ENCODE measurements at regions not wholly inside any gene's neighbourhood (a gene's known extent, or its start where the extent isn't known, plus 50 kb on each side); places are given as distances from the start of the nearest gene placed in this dataset.
A peak's percentile ranks its signal among the peaks of the same experiment; 100 is the strongest.
"Not testable (repeated sequence)": the region's sequence is repeated elsewhere in the genome, so short reads cannot be mapped to it uniquely, and the experiment has no call there.

- no peak for DNase-seq (ENCODE audit: low spot score)
Measured at GRCh38 chr1:219560856-219561255, 52.0 kb downstream of the ZC3H11B start.

GRCh38 chr1:219559899-219560298, 53.0 kb downstream of the ZC3H11B start:
- no peak for DNase-seq (ENCODE audit: low spot score)

DNA sequence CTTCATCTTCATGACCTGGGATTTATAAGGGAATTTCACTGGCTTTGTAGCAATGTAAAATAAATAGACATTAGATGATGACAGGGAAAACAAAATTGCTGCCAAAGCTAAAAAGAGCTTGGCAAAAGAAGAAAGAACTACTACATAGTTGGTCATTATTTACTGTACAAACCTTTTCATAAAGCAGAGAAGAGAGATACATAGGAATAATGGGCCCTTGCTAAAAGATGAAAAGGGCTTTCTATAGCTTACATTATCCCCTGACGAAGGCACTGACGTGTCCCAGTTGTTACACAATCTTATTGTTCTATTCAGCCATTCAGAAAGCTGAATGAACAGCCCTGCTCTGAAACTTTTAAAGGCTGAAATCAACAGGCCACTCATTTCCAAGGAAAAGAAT, 57.1 kb downstream of the ZC3H11B start:
- DNase-seq (ENCODE audit: low spot score) = no peak

DNA sequence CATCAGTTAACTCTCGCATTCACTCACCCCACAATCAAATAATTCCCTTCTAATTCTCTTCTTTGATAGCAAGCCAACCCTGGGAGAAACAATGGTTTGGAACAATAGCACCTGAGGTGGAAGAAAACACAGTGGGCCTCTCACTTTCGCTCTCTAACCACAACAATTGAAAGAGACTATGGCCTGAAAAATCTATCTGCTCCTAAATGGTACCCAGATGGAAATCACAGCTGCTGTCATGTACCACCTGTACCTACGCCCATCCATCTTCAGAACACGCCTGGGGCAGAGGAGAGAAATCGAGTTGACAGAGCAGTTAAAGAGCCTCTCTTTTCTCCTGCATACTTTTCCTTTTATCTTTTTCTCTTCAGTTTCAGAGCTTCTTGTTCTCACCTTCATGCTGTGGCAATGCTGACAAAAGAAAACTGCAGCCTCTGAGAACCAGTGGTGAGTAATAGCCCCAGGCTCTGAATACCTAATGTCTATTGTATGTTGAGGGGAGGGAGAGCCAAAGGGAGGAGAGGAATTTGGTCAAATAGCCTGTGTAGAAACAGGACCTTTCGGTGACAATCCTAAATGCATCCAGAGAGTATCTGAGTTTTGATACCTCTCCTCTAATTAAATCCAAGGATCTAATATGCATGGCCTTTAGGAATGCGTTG, 57.7 kb downstream of the ZC3H11B start:
- peak; percentile 50 for DNase-seq (ENCODE audit: low spot score)

- no peak for DNase-seq (ENCODE audit: low spot score)
Measured at GRCh38 chr1:219553934-219554502, 58.9 kb downstream of the ZC3H11B start.

DNA sequence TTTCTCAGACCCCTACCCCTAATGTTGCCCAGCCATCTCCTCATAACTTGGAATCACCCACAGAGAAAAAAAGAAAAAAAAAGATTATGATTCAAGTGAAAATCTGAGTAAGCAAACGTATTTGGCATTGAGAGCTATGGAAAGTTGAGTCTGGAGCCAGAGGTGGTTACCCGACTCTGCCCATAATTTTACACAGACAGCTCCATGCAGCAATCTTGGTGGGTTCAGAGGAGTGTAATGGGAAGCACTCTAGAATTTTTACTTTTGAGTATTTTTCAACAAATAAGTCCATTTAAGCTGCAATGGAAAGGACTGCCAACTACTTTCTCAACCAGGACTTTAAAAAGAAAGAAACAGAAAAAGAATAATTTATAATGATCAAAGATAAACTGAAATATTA, 62.7 kb downstream of the ZC3H11B start:
- no peak for DNase-seq (ENCODE audit: low spot score)

DNA sequence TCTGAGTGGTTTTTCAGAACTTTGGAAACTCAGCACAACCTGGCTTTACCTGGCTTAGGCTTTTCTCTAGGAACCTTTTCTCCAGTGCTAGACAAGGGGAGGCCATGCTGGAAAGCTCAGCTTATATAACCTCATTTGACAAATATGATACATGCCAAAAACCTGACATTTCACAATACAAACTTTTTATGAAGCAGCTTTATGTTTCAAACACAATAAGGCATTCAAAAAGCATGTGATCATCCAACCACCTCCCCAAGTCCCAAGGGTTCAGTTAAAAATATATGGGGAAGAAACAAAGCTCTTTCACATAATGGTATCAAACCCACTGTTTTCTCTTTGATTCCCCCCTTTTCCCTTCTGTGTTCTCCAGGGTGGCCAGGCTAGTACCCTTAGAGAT, 63.7 kb downstream of the ZC3H11B start:
- no peak for DNase-seq (ENCODE audit: low spot score)

DNA sequence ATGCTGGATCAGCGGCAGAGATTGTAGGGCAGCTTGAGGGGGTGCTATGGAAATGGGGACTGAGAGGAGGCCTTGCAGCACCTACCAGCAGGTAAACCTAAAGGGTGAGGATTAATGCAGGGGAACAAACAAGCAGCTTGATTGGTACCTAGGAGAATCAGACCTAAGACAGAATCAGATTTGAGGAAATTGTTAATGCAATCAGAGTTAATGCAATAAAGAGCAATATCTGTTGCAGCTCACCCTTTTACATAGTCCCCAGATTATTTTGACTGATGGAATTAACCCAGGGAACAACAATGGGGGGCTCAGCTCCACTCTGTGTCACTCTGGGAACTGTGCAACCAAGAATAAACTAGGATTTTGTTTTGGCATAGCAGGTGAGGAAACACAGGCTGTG, 64.5 kb downstream of the ZC3H11B start:
- no peak for DNase-seq (ENCODE audit: low spot score)

DNA sequence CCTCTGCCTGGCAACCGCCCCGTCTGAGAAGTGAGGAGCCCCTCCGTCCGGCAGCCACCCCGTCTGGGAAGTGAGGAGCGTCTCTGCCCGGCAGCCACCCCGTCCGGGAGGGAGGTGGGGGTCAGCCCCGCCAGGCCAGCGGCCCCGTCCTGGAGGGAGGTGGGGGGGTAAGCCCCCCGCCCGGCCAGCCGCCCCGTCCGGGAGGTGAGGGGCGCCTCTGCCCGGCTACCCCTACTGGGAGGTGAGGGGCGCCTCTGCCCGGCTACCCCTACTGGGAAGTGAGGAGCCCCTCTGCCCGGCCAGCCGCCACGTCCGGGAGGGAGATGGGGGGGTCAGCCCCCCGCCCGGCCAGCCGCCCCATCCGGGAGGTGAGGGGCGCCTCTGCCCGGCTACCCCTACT, 67.1 kb downstream of the ZC3H11B start:
- DNase-seq (ENCODE audit: low spot score) = not testable (repeated sequence)

DNA sequence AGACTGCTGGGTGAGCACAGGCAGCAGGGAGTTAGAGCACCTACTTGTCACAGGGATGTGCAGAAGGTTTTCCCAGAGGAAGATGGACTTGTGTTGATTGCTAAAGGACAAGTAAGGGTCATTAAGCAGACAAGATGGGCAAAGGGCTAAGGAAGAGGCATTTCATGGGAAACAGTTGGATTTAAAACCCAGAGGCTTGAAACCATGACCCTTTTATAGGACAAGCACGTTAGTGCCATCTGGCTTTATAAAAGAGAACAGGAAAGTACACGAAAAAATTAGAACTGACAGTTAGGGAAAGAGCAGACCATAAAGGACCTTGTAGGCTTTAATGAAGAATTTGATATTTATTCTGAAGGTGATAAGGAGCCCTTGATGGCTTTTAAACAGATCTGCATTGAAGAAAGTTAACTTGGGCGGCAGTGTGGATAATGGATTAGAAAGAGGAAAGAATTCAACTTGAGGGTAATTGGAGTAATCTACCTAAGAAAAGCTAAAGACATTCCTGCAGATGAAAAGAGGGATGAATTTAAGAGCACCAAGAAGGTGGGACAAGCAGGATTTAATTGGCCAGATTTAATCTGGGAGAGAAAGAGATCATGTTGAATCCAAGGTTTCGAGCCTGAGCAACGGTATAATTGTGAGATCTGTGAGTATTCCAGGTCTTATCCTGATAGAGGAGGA, 68.6 kb downstream of the ZC3H11B start:
- no peak for DNase-seq (ENCODE audit: low spot score)

DNA sequence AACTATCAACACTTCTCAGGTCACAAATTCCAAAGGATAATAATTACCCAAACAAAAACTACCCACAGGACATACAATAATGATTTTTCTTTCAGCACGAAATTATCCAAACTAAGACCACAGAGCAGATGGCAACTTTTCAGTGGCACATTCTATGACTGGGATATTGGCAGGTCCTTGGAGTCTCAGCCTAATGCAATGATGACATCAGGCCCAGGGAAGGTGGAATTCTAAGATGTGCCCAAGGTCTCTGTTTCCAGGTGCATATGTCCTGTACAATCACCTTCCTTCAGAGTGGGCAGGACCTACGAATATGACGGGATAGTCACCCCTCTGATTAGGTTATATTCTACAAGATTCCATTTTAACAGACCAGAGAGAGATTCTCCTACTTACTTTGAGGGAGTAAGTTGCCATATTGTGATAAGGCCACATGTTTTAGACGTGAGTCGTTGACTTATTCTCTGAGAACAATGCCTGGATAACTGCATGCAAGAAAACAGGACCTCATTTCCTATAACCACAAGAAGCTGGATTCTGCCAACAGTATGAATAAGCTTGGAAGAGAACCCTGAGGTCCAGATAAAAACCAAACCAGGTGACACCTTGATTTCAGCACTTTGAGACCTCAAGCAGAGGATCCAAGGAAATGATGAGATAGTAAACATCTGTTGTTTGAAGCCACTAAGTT, 69.9 kb downstream of the ZC3H11B start:
- DNase-seq (ENCODE audit: low spot score) = no peak

DNA sequence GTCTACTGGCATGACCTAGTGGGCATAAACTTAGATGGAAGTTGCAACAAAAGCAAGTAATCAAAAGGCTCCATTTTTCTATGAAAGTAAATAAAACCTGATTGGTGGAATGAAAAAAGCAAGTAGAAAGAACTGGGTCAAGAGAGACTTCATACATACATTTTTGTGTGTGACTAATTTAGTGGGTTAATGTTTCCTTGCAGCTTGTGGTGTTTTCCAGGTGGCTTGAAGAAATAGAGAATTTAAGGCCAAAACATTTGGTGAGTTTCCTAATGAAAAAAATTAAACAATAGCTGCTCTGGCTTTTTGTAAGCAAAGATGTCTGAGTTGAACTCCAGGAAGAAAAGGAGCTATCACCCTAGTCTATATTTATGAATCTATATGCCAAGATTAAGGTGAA, 71.0 kb downstream of the ZC3H11B start:
- DNase-seq (ENCODE audit: low spot score) = no peak

DNA sequence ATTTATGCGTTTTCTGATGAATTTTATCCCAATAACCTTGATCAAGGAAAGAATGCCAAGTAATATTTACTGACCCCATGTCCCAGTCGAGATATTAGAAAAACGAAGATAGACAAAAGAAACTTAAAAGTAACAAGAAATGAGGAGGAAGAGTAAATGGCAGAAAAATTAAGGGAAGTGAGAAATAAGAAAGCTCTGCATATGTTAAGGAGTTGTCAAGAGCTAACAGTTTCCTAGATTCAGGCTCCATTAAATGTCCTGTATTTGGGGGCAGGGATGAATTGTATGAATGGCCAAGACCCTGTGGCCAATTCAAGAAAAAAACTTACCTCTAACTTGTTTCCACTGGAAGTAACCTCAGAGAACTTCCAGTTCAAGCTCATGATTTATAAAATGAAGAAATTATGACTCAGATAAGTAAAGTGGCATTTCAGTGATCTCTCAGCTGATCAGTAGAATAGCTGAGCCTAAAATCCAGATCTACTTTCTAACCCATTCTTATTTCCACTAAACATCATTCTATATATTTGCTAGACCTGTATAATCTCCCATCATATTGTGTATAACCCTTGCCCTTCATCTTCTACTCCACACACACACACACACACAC, 73.2 kb downstream of the ZC3H11B start:
- no peak for DNase-seq (ENCODE audit: low spot score)

DNA sequence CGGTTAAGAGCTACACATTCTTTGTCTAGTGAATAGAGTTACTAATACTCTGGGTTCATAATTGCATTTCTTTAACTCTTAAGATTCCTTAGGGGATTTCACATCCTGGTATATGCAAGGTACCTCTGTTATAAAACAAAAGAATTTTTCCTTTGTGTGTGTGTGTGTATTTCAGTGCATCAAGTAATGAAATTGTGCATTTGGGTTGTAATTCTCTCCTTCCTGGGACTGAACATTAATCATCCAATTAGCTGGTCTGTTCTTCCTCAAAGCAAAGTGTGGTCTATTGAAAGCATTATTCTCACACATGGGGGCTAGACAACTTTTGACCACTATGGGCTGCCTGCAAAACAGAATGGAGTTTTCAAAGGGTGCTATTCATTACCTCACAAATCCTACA, 74.0 kb downstream of the ZC3H11B start:
- DNase-seq (ENCODE audit: low spot score) = no peak

DNA sequence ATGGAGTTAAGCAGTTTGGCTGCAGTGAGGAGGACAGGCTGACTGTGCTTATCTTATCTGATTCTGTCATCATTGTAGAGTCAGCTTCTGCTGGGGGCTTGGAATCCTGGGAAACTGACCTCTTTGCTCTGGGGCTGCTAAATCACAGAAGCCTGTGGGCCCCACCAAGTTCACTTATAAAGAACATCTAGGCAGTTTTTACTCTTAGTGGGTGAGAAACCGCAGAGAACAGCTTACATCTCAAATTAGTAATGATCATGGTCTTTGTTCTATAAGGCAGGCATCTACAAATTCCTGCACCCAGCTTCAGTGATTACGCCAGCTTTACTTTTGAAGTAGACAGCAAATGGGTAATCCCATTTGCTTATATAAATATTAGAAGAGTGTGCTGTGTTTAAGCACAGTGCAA, 75.7 kb downstream of the ZC3H11B start:
- DNase-seq (ENCODE audit: low spot score) = no peak

GRCh38 chr1:219536038-219536437, 76.9 kb downstream of the ZC3H11B start:
- DNase-seq (ENCODE audit: low spot score) = no peak

- no peak for DNase-seq (ENCODE audit: low spot score)
Measured at GRCh38 chr1:219534991-219535390, 77.9 kb downstream of the ZC3H11B start.

GRCh38 chr1:219533280-219533679, 79.6 kb downstream of the ZC3H11B start:
- DNase-seq (ENCODE audit: low spot score) = no peak

DNA sequence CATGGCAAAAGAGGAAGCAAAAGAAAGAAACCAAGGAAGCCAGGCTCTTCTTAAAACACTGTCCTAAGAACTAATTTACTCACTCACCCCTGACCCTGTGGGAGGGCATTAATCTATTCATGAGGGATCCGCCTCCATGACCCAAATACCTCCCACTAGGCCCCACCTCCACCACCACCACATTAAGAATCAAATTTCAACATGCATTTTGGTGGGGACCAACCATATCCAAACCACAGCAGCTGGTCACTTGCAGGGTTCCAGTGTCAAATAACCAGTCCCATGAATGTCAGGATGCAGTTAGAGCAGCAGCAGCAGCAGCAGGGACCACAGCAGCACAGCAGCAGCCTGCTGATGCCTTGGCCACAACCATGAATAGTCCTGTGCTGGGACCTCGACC, 83.8 kb downstream of the ZC3H11B start:
- DNase-seq (ENCODE audit: low spot score) = peak; percentile 52

- no peak for DNase-seq (ENCODE audit: low spot score)
Measured at GRCh38 chr1:219528633-219529032, 84.3 kb downstream of the ZC3H11B start.

- no peak for DNase-seq (ENCODE audit: low spot score)
Measured at GRCh38 chr1:219527994-219528393, 84.9 kb downstream of the ZC3H11B start.

- no peak for DNase-seq (ENCODE audit: low spot score)
Measured at GRCh38 chr1:219526074-219526473, 86.8 kb downstream of the ZC3H11B start.

- DNase-seq (ENCODE audit: low spot score) = no peak
Measured at GRCh38 chr1:219523411-219523810, 89.5 kb downstream of the ZC3H11B start.

All from ecto neural progenitor cell (in vitro differentiated cells).